Neural cell (in vitro differentiated cells): ENCODE measurements at regions not wholly inside any gene's neighbourhood (a gene's known extent, or its start where the extent isn't known, plus 50 kb on each side); places are given as distances from the start of the nearest gene placed in this dataset.

Experiments
- H2AFZ ChIP-seq: fragments of 200-600, 300-800 bp; sonication (generic), shearing (Covaris generic); 2 replicates; pipeline ENCODE4 v1.6.0; 2014; ENCODE audit warnings: low read depth, mild to moderate bottlenecking, antibody characterized with exemption, low read length, moderate library complexity
- H3F3A ChIP-seq: fragments of 200-600 bp; shearing (Covaris generic); 2 replicates; pipeline ENCODE4 v1.6.1; 2016; ENCODE audit warnings: mild to moderate bottlenecking, moderate library complexity, mixed read lengths, antibody characterized with exemption, low read length; ENCODE audit not compliant: insufficient read depth, poor library complexity, severe bottlenecking
- H3K27ac ChIP-seq: fragments of 200-600, 300-800 bp; sonication (generic), shearing (Covaris generic); 2 replicates; pipeline ENCODE4 v1.5.1; 2014; ENCODE audit warnings: mild to moderate bottlenecking, low read length, moderate library complexity
- H3K27me3 ChIP-seq: fragments of 300-800, 200-600 bp; sonication (generic), shearing (Covaris generic); 2 replicates; pipeline ENCODE4 v1.6.0; 2014; ENCODE audit warnings: mild to moderate bottlenecking, low read depth, low read length, moderate library complexity; ENCODE audit not compliant: insufficient read depth
- H3K36me3 ChIP-seq: fragments of 300-800, 200-600 bp; sonication (generic), shearing (Covaris generic); 2 replicates; pipeline ENCODE4 v1.5.1; 2014; ENCODE audit warnings: mild to moderate bottlenecking, antibody characterized with exemption, low read length, moderate library complexity; ENCODE audit not compliant: insufficient read depth
- H3K4me2 ChIP-seq: fragments of 300-800, 200-600 bp; sonication (generic), shearing (Covaris generic); 2 replicates; pipeline ENCODE4 v1.6.0; 2014; ENCODE audit warnings: mild to moderate bottlenecking, low read length
- H3K4me3 ChIP-seq: fragments of 300-800, 200-600 bp; sonication (generic), shearing (Covaris generic); 2 replicates; pipeline ENCODE4 v1.5.1; 2014; ENCODE audit warnings: mild to moderate bottlenecking, low read length, moderate library complexity
- H3K79me2 ChIP-seq: fragments of 200-600 bp; shearing (Covaris generic); replicated peaks from 2 replicates; pipeline ENCODE4 v1.6.0; 2014; ENCODE audit warnings: mild to moderate bottlenecking, low read length, moderate library complexity; ENCODE audit not compliant: insufficient read depth
- H3K9ac ChIP-seq: fragments of 300-800, 200-600 bp; sonication (generic), shearing (Covaris generic); 2 replicates; pipeline ENCODE4 v1.6.1; 2016; ENCODE audit warnings: mild to moderate bottlenecking, low read length, mixed read lengths
- H3K9me2 ChIP-seq: fragments of 200-600 bp; shearing (Covaris generic); 2 replicates; pipeline ENCODE4 v1.6.1; 2016; ENCODE audit warnings: mild to moderate bottlenecking, low read length, mixed read lengths; ENCODE audit not compliant: insufficient read depth
- H3K9me3 ChIP-seq: fragments of 200-600, 300-800 bp; sonication (generic), shearing (Covaris generic); 2 replicates; pipeline ENCODE4 v1.6.1; 2016; ENCODE audit warnings: mild to moderate bottlenecking, mixed run types, low read length, moderate library complexity, mixed read lengths
- H4K20me1 ChIP-seq: fragments of 200-600 bp; shearing (Covaris generic); 2 replicates; pipeline ENCODE4 v1.6.1; 2016; ENCODE audit warnings: mild to moderate bottlenecking, mixed run types; ENCODE audit not compliant: insufficient read depth
- EP300 ChIP-seq: fragments of 450-650 bp; conservative IDR thresholded peaks from 2 replicates; pipeline ENCODE4 v1.6.1; 2014; ENCODE audit warnings: antibody characterized with exemption, mild to moderate bottlenecking, moderate library complexity; ENCODE audit not compliant: poor library complexity, severe bottlenecking
- EZH2 ChIP-seq: fragments of 200-600, 300-800 bp; shearing (Covaris generic), sonication (generic); IDR thresholded peaks from 2 replicates; pipeline ENCODE4 v1.6.1; 2014; ENCODE audit warnings: antibody characterized with exemption, low read length, borderline replicate concordance, mild to moderate bottlenecking; ENCODE audit not compliant: insufficient read depth, poor library complexity, severe bottlenecking
- MXI1 ChIP-seq: fragments of 450-650 bp; conservative IDR thresholded peaks from 2 replicates; pipeline ENCODE4 v1.6.1; 2014; ENCODE audit warnings: antibody characterized with exemption, mild to moderate bottlenecking; ENCODE audit not compliant: poor library complexity, severe bottlenecking
- POLR2AphosphoS5 ChIP-seq: IDR thresholded peaks from 2 replicates; pipeline ENCODE4 v1.6.1; 2012
- RAD21 ChIP-seq: fragments of 450-650 bp; conservative IDR thresholded peaks from 2 replicates; pipeline ENCODE4 v1.6.1; 2014; ENCODE audit warnings: antibody characterized with exemption, mild to moderate bottlenecking, moderate library complexity
- SMC3 ChIP-seq: fragments of 450-650 bp; conservative IDR thresholded peaks from 2 replicates; pipeline ENCODE4 v1.6.1; 2014; ENCODE audit warnings: antibody characterized with exemption, mild to moderate bottlenecking, moderate library complexity; ENCODE audit not compliant: poor library complexity
- TAF1 ChIP-seq: IDR thresholded peaks from 2 replicates; pipeline ENCODE4 v1.6.1; 2012; ENCODE audit warnings: low read depth
- TF ChIP-seq, protein P1 (sequence below): IDR thresholded peaks from 2 replicates; pipeline ENCODE4 v1.6.1; 2012; ENCODE audit warnings: borderline replicate concordance
- TF ChIP-seq, protein P2 (sequence below): fragments of 450-650 bp; IDR thresholded peaks from 2 replicates; pipeline ENCODE4 v1.5.1; 2014; ENCODE audit warnings: antibody characterized with exemption, mild to moderate bottlenecking, moderate library complexity; ENCODE audit not compliant: poor library complexity, severe bottlenecking

DNA sequence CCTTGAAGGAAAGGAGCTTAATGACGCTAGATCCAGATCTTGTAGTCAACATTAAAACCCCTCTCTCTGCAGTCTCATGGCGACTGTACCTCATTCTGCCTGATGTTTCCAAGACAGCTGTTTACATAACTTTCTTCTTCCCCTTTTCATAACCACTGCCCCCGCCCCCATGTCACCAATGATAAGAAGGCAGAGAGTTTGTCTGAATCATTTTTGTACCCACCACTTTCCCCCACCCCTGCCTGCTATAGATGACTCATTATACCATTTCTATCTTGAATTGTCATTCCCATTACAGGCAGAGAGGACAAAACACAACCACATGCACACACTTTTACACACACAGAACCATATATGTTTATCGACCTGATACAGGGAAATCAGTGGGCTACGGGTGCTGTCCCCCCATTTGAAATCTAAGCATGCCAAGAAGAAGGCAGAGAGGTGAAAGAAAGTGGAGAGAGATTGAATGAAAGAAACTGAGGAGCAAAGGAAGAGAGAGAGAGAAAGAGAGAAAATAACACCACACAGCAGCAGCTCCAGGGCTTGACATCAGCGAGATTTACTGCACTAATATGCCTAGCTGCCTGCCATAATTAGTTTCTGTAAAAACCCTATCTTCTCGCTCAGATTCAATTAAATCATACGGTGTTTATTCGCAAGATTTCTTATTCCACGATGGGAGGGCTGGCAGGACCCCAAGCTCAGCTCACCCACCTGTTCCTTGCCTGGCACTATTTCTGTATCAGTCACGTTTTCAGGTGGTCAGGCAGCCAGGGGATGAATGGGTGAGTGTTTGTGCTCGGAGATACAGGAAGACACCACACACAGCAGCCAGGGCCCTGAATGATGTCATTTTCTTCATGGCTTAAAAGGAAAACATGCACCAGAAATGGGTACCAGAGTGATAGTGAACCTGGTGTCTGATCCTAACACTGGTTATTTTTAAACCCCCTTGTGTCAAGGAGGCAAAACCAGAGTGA, 114.3 kb upstream of the SERP2 start:
- Histone ChIP-seq H3K4me2 (no peak overlapping the region), H4K20me1 (no peaks in the 10 kb centered on the region), H3F3A (no peaks in the 10 kb centered on the region), H3K79me2 (no peaks in the 10 kb centered on the region), H3K27ac (no peak overlapping the region), H3K4me3 (no peak overlapping the region), H3K36me3 (no peaks in the 10 kb centered on the region), H2AFZ (no peak overlapping the region), H3K9ac (no peak overlapping the region), H3K9me2 (no peaks in the 10 kb centered on the region), H3K9me3 (no peaks in the 10 kb centered on the region), H3K27me3 (no peaks in the 10 kb centered on the region)
- TF ChIP-seq SMC3: no peak
- TF ChIP-seq EP300: no peak
- no peak for TF ChIP-seq RAD21
- TF ChIP-seq POLR2AphosphoS5: no peak
- TF ChIP-seq, protein P1, sequence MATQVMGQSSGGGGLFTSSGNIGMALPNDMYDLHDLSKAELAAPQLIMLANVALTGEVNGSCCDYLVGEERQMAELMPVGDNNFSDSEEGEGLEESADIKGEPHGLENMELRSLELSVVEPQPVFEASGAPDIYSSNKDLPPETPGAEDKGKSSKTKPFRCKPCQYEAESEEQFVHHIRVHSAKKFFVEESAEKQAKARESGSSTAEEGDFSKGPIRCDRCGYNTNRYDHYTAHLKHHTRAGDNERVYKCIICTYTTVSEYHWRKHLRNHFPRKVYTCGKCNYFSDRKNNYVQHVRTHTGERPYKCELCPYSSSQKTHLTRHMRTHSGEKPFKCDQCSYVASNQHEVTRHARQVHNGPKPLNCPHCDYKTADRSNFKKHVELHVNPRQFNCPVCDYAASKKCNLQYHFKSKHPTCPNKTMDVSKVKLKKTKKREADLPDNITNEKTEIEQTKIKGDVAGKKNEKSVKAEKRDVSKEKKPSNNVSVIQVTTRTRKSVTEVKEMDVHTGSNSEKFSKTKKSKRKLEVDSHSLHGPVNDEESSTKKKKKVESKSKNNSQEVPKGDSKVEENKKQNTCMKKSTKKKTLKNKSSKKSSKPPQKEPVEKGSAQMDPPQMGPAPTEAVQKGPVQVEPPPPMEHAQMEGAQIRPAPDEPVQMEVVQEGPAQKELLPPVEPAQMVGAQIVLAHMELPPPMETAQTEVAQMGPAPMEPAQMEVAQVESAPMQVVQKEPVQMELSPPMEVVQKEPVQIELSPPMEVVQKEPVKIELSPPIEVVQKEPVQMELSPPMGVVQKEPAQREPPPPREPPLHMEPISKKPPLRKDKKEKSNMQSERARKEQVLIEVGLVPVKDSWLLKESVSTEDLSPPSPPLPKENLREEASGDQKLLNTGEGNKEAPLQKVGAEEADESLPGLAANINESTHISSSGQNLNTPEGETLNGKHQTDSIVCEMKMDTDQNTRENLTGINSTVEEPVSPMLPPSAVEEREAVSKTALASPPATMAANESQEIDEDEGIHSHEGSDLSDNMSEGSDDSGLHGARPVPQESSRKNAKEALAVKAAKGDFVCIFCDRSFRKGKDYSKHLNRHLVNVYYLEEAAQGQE: no peak
- no peak for TF ChIP-seq EZH2
- TF ChIP-seq TAF1: no peak
- TF ChIP-seq, protein P2, sequence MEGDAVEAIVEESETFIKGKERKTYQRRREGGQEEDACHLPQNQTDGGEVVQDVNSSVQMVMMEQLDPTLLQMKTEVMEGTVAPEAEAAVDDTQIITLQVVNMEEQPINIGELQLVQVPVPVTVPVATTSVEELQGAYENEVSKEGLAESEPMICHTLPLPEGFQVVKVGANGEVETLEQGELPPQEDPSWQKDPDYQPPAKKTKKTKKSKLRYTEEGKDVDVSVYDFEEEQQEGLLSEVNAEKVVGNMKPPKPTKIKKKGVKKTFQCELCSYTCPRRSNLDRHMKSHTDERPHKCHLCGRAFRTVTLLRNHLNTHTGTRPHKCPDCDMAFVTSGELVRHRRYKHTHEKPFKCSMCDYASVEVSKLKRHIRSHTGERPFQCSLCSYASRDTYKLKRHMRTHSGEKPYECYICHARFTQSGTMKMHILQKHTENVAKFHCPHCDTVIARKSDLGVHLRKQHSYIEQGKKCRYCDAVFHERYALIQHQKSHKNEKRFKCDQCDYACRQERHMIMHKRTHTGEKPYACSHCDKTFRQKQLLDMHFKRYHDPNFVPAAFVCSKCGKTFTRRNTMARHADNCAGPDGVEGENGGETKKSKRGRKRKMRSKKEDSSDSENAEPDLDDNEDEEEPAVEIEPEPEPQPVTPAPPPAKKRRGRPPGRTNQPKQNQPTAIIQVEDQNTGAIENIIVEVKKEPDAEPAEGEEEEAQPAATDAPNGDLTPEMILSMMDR: no peak
- no peak for TF ChIP-seq MXI1

DNA sequence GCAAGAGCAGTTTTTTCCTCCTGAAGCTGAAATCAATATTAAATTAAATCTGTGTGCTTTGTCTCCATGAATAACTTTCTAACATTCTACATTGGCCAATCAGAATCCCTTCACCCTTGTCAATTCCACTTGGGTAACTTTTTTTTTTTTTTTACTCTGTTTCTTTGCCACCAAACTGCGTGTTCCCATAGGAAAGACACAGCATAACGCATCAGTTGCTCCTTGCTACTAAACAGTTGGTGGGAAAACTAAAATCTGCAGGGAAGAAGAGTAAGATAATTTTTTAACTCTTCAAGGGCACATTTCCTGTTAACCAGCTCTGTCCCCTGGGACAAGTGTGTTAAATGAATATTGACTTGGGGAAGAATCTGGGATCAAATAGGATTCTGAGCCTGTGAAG, 113.3 kb upstream of the SERP2 start:
- H3K27ac ChIP-seq: no peak overlapping the region

More for the DNA sequence above, 113.3 kb upstream of the SERP2 start:
- TF ChIP-seq RAD21 (no peak), POLR2AphosphoS5 (no peak), EP300 (no peak), TAF1 (no peak), MXI1 (no peak), SMC3 (no peak), EZH2 (no peak)
- TF ChIP-seq, protein P2: no peak
- TF ChIP-seq, protein P1: no peak
- no peaks in the 10 kb centered on the region for H3K9me2 ChIP-seq
- no peaks in the 10 kb centered on the region for H4K20me1 ChIP-seq
- H3F3A ChIP-seq: no peaks in the 10 kb centered on the region
- no peak overlapping the region for H3K9ac ChIP-seq
- H3K36me3 ChIP-seq: no peaks in the 10 kb centered on the region
- H3K27me3 ChIP-seq: no peaks in the 10 kb centered on the region
- H3K9me3 ChIP-seq: no peaks in the 10 kb centered on the region
- H2AFZ ChIP-seq: no peak overlapping the region
- H3K4me2 ChIP-seq: no peak overlapping the region
- no peak overlapping the region for H3K4me3 ChIP-seq
- H3K79me2 ChIP-seq: no peaks in the 10 kb centered on the region
